IPS DF 6.9 (cell line): ENCODE measurements at regions not wholly inside any gene's neighbourhood (a gene's known extent, or its start where the extent isn't known, plus 50 kb on each side); places are given as distances from the start of the nearest gene placed in this dataset.

Source experiments
- DNase-seq: peaks from one replicate; pipeline ENCODE4 v3.0.0-alpha.2; 2013; ENCODE audit warnings: low read depth, low spot score
- H3K27ac ChIP-seq: one replicate; pipeline ENCODE4 v1.5.1; 2013; ENCODE audit warnings: low read length, control low read depth
- H3K27me3 ChIP-seq: 2 replicates; pipeline ENCODE4 v1.6.1; 2013; ENCODE audit warnings: mild to moderate bottlenecking, low read length; ENCODE audit not compliant: control insufficient read depth, insufficient read depth
- H3K36me3 ChIP-seq: 2 replicates; pipeline ENCODE4 v1.6.1; 2013; ENCODE audit warnings: low read length; ENCODE audit not compliant: control insufficient read depth, insufficient read depth
- H3K4me1 ChIP-seq: 2 replicates; pipeline ENCODE4 v1.6.1; 2013; ENCODE audit warnings: low read length; ENCODE audit not compliant: control insufficient read depth, insufficient read depth
- H3K4me3 ChIP-seq: 2 replicates; pipeline ENCODE4 v1.5.1; 2013; ENCODE audit warnings: mild to moderate bottlenecking, low read length
- H3K9me3 ChIP-seq: 2 replicates; pipeline ENCODE4 v1.6.1; 2013; ENCODE audit warnings: low read length, inconsistent platforms; ENCODE audit not compliant: control insufficient read depth, insufficient read depth
- WGBS: extraction: QIAGEN DNeasy Blood & Tissue Kit; methylation state at CpG from one replicate; pipeline ENCODE4 v1.1.7; 2013; ENCODE audit warnings: mixed read lengths, missing lambda C conversion rate; ENCODE audit not compliant: insufficient read length, insufficient coverage; 5-methylcytosine and 5-hydroxymethylcytosine counted together

DNA sequence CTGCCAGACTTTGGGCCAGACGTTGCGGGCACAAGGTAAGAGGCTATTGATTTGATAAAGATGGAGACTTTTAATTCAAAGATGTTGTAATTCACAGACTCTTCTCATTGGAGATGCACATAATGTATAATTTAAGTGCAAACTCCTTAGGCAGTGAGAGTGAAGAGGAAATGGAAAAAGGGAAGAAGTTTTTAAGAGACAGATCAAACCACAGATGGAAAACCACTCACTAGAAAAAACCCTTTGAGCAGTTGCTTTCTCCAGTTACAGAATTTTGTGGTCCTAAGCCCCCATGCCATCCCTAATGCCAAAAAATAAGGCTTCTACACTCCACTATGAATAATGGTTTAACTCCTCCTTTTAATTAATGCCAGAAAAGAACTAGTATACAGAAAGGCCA, 977.1 kb upstream of the PRKX start:
- WGBS = no CpG with 5 or more reads among the region's 2 CpGs
- no peak for DNase-seq
- no peaks in the 10 kb centered on the region for H3K27me3 ChIP-seq
- no peaks in the 10 kb centered on the region for H3K4me1 ChIP-seq
- no peaks in the 10 kb centered on the region for H3K9me3 ChIP-seq
- H3K4me3 ChIP-seq = no peak overlapping the region
- H3K27ac ChIP-seq = no peak overlapping the region
- no peaks in the 10 kb centered on the region for H3K36me3 ChIP-seq

DNA sequence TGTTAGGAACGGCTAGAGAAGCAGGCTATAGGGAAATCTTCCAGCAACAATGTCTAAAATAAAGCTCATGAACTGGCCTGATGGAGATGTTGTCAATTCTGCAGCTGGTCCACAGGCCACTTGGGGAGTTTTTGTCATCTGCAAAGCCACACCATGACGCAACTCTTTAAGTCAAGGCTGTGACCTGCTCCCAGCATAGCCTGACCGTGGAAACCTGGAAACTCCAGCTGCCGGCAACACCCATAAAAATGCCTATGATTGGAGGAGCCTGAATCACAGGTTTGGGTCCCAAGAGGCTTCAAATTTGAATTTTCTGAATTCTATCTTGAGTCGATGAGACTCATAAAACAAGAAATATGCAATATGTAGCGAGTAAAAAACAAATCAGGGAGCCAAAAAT, 969.2 kb upstream of the PRKX start:
- no peak for DNase-seq
- H3K27me3 ChIP-seq = no peaks in the 10 kb centered on the region
- no peaks in the 10 kb centered on the region for H3K36me3 ChIP-seq
- H3K4me1 ChIP-seq = no peaks in the 10 kb centered on the region
- H3K4me3 ChIP-seq = no peak overlapping the region
- no peak overlapping the region for H3K27ac ChIP-seq
- no peaks in the 10 kb centered on the region for H3K9me3 ChIP-seq
- no CpG with 5 or more reads among the region's 6 CpGs for WGBS

DNA sequence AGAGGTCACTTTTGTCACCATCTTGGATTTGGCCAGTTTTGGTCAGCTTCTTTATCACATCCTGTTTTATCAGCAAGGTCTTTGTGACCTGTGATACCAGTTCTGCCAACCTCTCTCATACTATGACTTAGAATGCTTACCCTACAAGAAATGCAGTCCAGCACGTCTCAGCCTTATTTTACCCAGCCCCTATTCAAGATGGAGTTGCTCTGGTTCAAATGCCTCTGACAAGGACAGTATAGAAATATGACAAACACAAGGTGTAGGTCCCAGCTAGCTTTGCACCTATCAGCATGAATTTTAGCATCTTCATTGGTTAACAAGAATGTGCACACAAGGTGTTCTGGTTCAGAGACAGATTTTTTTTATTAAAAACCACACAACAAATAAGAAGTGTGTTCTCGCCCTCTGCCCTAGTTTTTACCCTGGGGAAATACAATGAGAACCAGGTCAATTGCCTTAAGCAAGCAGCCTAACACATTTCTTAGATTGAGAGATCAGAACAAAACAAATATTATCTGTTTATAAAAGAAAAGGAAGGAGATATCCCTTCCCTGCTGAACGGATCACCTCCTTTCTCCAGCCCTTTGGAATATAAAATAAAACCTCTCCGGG, 962.3 kb upstream of the PRKX start:
- no peak for DNase-seq
- Histone ChIP-seq H3K4me3 (no peak overlapping the region), H3K36me3 (no peaks in the 10 kb centered on the region), H3K9me3 (no peaks in the 10 kb centered on the region), H3K4me1 (no peaks in the 10 kb centered on the region), H3K27ac (no peak overlapping the region), H3K27me3 (no peaks in the 10 kb centered on the region)
- WGBS = no CpG with 5 or more reads among the region's 4 CpGs

DNA sequence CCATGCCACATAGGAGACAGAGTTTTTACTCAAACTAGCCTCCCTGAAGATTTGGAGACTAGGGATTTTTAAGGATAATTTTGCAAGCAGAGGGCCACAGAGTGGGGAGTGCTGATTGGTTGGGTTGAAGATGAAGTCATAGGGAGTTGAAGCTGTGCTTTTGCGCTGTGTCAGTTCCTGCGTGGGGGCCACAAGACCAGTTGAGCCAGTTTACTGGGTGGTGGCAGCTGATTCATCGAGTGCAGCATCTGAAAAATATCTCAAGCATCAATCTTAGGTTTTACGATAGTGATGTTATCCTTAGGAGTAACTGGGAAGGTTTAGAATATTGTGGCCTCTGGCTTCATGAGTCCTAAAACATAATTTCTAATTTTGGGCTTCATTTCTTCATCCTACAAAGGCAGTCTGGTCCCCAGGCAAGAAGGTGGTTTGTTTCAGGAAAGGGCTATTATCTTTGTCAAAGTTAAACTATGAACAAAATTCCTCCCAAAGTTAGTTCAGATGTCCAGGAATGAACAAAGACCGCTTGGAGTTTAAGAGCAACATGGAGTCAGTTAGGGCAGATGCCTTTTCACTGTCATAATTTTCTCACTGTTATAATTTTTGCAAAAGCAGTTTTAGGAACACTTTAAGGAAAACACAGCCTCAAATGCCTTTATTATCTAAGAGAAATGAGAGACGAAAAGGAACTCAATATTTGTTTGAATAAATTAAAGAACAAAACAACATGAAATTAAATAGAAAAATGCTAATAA, 960.8 kb upstream of the PRKX start:
- H3K27me3 ChIP-seq = no peaks in the 10 kb centered on the region
- no CpG with 5 or more reads among the region's 6 CpGs for WGBS
- no peak for DNase-seq
- H3K27ac ChIP-seq = no peak overlapping the region
- H3K4me1 ChIP-seq = no peaks in the 10 kb centered on the region
- H3K4me3 ChIP-seq = no peak overlapping the region
- no peaks in the 10 kb centered on the region for H3K9me3 ChIP-seq
- no peaks in the 10 kb centered on the region for H3K36me3 ChIP-seq

DNA sequence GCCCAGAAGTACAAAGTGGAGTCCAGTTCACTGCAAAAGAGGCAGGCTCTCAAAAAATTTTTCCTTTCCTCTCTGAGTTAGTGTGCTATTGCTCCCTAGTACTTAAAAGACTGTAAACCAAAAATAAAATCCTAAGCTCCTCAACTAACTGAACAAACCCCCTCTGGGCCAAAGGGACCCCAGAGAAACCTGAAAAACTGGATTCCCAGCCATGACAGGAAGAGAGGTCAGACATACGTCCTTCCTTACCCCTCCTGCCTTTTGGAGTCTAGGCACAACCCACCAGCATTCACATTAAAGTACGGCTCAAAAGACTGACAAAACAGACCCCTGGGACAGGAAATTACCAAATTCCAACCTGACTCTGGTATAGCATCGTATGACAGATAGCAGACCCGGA, 957.9 kb upstream of the PRKX start:
- Histone ChIP-seq H3K27ac (no peak overlapping the region), H3K4me3 (no peak overlapping the region), H3K36me3 (no peaks in the 10 kb centered on the region), H3K9me3 (no peaks in the 10 kb centered on the region), H3K4me1 (no peaks in the 10 kb centered on the region), H3K27me3 (no peaks in the 10 kb centered on the region)
- DNase-seq = no peak
- no CpG with 5 or more reads among the region's 4 CpGs for WGBS

DNA sequence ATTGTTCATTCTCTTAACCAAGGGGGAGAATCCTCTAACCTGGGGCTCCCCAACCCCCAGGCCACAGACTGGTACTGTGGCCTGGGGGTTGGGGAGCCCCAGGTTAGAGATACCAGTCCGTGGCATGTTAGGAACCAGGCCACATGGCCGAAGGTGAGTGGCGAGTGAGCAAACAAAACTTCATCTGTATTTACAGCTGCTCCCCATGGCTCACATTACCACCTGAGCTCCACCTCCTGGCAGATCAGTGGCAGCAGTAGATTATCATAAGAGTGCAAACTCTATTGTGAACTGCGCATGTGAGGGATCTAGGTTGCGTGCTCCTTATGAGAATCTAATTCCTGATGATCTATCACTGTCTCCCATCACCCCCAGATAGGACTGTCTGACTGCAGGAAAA, 957.2 kb upstream of the PRKX start:
- WGBS = no CpG with 5 or more reads among the region's 5 CpGs
- no peak for DNase-seq
- Histone ChIP-seq H3K27me3 (no peaks in the 10 kb centered on the region), H3K36me3 (no peaks in the 10 kb centered on the region), H3K4me1 (no peaks in the 10 kb centered on the region), H3K4me3 (no peak overlapping the region), H3K27ac (no peak overlapping the region), H3K9me3 (no peaks in the 10 kb centered on the region)

GRCh38 chrX:4668802-4669536, 955.5 kb upstream of the PRKX start:
- Histone ChIP-seq H3K4me3 (no peak overlapping the region), H3K27ac (no peak overlapping the region), H3K36me3 (no peaks in the 10 kb centered on the region), H3K27me3 (no peaks in the 10 kb centered on the region), H3K9me3 (no peaks in the 10 kb centered on the region), H3K4me1 (no peaks in the 10 kb centered on the region)
- no peak for DNase-seq
- no CpG with 5 or more reads among the region's 7 CpGs for WGBS

DNA sequence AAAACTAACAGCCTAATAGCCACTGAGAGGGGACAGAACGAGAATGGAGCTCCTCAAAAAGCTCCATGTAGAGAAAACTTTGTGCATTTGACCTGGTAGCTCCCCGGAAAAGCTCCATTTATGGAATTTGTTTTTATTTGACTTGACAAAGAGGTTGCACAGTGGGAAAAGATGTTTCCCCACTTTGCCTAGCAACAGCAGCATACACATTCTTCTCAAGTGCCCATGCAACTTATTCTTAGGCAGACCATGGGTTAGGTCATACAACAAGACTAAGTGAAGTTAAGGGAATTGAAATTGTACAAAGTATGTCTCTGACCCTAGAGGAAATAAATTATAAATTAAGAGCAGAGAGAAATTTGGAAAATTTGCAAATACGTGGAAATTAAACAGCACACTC, 949.6 kb upstream of the PRKX start:
- no CpG with 5 or more reads among the region's 3 CpGs for WGBS
- Histone ChIP-seq H3K9me3 (no peaks in the 10 kb centered on the region), H3K27ac (no peak overlapping the region), H3K36me3 (no peaks in the 10 kb centered on the region), H3K4me1 (no peaks in the 10 kb centered on the region), H3K4me3 (no peak overlapping the region), H3K27me3 (no peaks in the 10 kb centered on the region)
- DNase-seq = no peak

DNA sequence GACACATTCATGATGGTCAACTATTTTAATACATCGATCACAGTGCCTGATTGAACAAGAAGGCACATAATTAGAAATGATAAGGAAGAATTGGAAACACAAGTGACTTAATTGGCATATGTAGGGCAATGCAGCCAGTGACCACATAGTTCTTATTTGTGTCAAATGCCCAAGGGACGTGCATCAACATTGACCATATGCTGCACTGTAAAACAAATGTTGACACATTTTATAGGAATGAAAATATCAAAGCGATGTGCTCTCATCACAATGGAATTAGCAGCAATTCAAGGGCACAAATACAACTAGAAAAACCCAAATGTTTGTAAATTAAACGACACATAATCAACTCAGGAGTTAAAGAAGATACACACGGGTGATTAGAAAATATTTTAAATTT, 948.3 kb upstream of the PRKX start:
- DNase-seq = no peak
- no peaks in the 10 kb centered on the region for H3K9me3 ChIP-seq
- no peaks in the 10 kb centered on the region for H3K27me3 ChIP-seq
- H3K27ac ChIP-seq = no peak overlapping the region
- H3K4me3 ChIP-seq = no peak overlapping the region
- H3K4me1 ChIP-seq = no peaks in the 10 kb centered on the region
- no peaks in the 10 kb centered on the region for H3K36me3 ChIP-seq
- whole genome bisulfite sequencing = no CpG with 5 or more reads among the region's 5 CpGs

GRCh38 chrX:4656419-4656818, 943.0 kb upstream of the PRKX start:
- no CpG with 5 or more reads among the region's 6 CpGs for WGBS
- no peak overlapping the region for H3K4me3 ChIP-seq
- H3K36me3 ChIP-seq = no peaks in the 10 kb centered on the region
- DNase-seq = no peak
- no peaks in the 10 kb centered on the region for H3K9me3 ChIP-seq
- no peaks in the 10 kb centered on the region for H3K27me3 ChIP-seq
- H3K4me1 ChIP-seq = no peaks in the 10 kb centered on the region
- H3K27ac ChIP-seq = no peak overlapping the region
